ENCODE measurements at regions not wholly inside any gene's neighbourhood (a gene's known extent, or its start where the extent isn't known, plus 50 kb on each side); places are given as distances from the start of the nearest gene placed in this dataset.

- no peak for TF ChIP-seq CREB5 (CRISPR knock-in tag; IDR thresholded peaks at IDR 0.05; ENCODE audit: low read depth)
- no peak for TF ChIP-seq TOX (CRISPR knock-in tag; IDR thresholded peaks at IDR 0.05; ENCODE audit: borderline replicate concordance)
Observed at GRCh38 chr4:138899999-138900398, 115.6 kb upstream of the NOCT start (continued).

GRCh38 chr4:138898282-138898681 is 117.3 kb upstream of the NOCT start:
- peak; percentile 32 for ATAC-seq
- no peak for TF ChIP-seq ZNF565 (CRISPR knock-in tag; conservative IDR thresholded peaks at IDR 0.05; ENCODE audit: low read depth)
- no peak for TF ChIP-seq CSRNP3 (CRISPR knock-in tag; IDR thresholded peaks at IDR 0.05)
- TF ChIP-seq ZNF70 (CRISPR knock-in tag; IDR thresholded peaks at IDR 0.05), result no peak
- TF ChIP-seq RARB (CRISPR knock-in tag; IDR thresholded peaks at IDR 0.05), result no peak
- TF ChIP-seq ZC3H10 (CRISPR knock-in tag; IDR thresholded peaks at IDR 0.05), result no peak
- no peak for TF ChIP-seq CREB5 (CRISPR knock-in tag; IDR thresholded peaks at IDR 0.05; ENCODE audit: low read depth)
- TF ChIP-seq TOX (CRISPR knock-in tag; IDR thresholded peaks at IDR 0.05; ENCODE audit: borderline replicate concordance), result no peak
- TF ChIP-seq ARNTL (CRISPR knock-in tag; IDR thresholded peaks at IDR 0.05; ENCODE audit: borderline replicate concordance, low read depth), result no peak
- no peak for TF ChIP-seq SNAI2 (CRISPR knock-in tag; IDR thresholded peaks at IDR 0.05)
- no peak for TF ChIP-seq ZFP3 (CRISPR knock-in tag; IDR thresholded peaks at IDR 0.05)
- TF ChIP-seq PPARA (CRISPR knock-in tag; IDR thresholded peaks at IDR 0.05; ENCODE audit: borderline replicate concordance), result no peak
- TF ChIP-seq ZNF8 (CRISPR knock-in tag; IDR thresholded peaks at IDR 0.05), result no peak
- TF ChIP-seq TSHZ2 (CRISPR knock-in tag; IDR thresholded peaks at IDR 0.05), result no peak
- no peak for TF ChIP-seq OSR1 (CRISPR knock-in tag; IDR thresholded peaks at IDR 0.05)
- no peak for TF ChIP-seq BACH2 (CRISPR knock-in tag; IDR thresholded peaks at IDR 0.05; ENCODE audit: borderline replicate concordance)
- TF ChIP-seq ESRRG (CRISPR knock-in tag; IDR thresholded peaks at IDR 0.05), result no peak
- TF ChIP-seq POU6F1 (CRISPR knock-in tag; IDR thresholded peaks at IDR 0.05; ENCODE audit: borderline replicate concordance, low read depth), result no peak
- TF ChIP-seq TCF4 (CRISPR knock-in tag; IDR thresholded peaks at IDR 0.05; ENCODE audit: borderline replicate concordance), result no peak
- no peak for TF ChIP-seq ZFP30 (CRISPR knock-in tag; IDR thresholded peaks at IDR 0.05)

GRCh38 chr4:138897811-138898226 is 117.8 kb upstream of the NOCT start:
- no peak for TF ChIP-seq SNAI2 (CRISPR knock-in tag; IDR thresholded peaks at IDR 0.05)
- TF ChIP-seq ISL1 (CRISPR knock-in tag; IDR thresholded peaks at IDR 0.05), result peak; percentile 58
- peak; percentile 90 for ATAC-seq

GRCh38 chr4:138894709-138895108 is 120.9 kb upstream of the NOCT start:
- TF ChIP-seq CSDC2 (CRISPR knock-in tag; IDR thresholded peaks at IDR 0.05), result no peak
- no peak for TF ChIP-seq TSHZ2 (CRISPR knock-in tag; IDR thresholded peaks at IDR 0.05)
- no peak for TF ChIP-seq BACH2 (CRISPR knock-in tag; IDR thresholded peaks at IDR 0.05; ENCODE audit: borderline replicate concordance)
- TF ChIP-seq ESRRG (CRISPR knock-in tag; IDR thresholded peaks at IDR 0.05), result no peak
- TF ChIP-seq RARB (CRISPR knock-in tag; IDR thresholded peaks at IDR 0.05), result no peak
- no peak for TF ChIP-seq ZFP3 (CRISPR knock-in tag; IDR thresholded peaks at IDR 0.05)
- TF ChIP-seq ARNTL (CRISPR knock-in tag; IDR thresholded peaks at IDR 0.05; ENCODE audit: borderline replicate concordance, low read depth), result no peak
- TF ChIP-seq CREB5 (CRISPR knock-in tag; IDR thresholded peaks at IDR 0.05; ENCODE audit: low read depth), result no peak
- no peak for TF ChIP-seq ISL1 (CRISPR knock-in tag; IDR thresholded peaks at IDR 0.05)
- no peak for TF ChIP-seq ZC3H10 (CRISPR knock-in tag; IDR thresholded peaks at IDR 0.05)
- no peak for TF ChIP-seq TOX (CRISPR knock-in tag; IDR thresholded peaks at IDR 0.05; ENCODE audit: borderline replicate concordance)
- ATAC-seq, result no peak

All from SK-N-SH treated with all-trans-retinoic acid at 6 μM for 48 hours (cell line).